ENCODE measurements at regions not wholly inside any gene's neighbourhood (a gene's known extent, or its start where the extent isn't known, plus 50 kb on each side); places are given as distances from the start of the nearest gene placed in this dataset.

DNA sequence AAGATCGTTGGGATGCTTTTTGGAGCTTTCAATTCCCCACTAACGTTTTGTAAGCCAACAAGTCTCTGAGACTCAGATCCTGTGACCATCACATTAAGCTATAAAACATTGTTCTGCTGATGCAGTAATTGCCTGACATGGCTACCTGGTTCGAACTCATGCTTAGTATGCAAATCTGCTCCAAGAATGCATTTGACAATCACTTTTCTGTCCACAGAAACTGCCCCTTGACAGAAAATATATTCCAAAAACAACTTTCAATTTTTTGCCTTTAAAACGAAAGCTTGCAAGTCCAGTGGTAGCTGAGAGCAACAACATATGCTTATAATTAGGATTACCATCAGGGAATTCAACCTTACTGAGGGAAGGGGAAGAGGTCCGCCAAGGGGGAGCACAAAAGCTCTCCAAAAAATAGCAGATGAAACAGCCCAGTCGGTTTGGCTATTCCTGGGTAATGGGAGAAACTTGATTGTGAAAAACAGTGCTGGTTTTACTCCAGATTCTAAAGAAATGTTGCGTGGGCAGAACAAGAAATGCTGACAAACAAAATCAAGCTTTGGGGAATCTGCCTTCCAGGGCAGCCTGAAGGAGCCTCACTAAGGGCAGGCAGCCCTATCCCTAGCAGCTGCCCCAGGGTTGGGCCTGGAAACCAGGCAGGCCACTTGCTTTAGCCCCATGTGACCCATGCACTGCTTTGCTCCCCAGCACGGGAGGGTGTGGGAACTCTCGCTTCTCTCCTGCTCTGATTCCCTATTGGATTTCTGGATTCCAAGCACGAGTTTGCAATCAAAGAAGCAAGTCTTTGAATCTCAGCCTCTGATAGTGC lies 160.7 kb upstream of the LDB2 start:
- TF ChIP-seq EZH2 (IDR thresholded peaks at IDR 0.05; ENCODE audit: borderline replicate concordance, low read depth, low read length, poor library complexity, severe bottlenecking): no peak
- TF ChIP-seq, protein P1, sequence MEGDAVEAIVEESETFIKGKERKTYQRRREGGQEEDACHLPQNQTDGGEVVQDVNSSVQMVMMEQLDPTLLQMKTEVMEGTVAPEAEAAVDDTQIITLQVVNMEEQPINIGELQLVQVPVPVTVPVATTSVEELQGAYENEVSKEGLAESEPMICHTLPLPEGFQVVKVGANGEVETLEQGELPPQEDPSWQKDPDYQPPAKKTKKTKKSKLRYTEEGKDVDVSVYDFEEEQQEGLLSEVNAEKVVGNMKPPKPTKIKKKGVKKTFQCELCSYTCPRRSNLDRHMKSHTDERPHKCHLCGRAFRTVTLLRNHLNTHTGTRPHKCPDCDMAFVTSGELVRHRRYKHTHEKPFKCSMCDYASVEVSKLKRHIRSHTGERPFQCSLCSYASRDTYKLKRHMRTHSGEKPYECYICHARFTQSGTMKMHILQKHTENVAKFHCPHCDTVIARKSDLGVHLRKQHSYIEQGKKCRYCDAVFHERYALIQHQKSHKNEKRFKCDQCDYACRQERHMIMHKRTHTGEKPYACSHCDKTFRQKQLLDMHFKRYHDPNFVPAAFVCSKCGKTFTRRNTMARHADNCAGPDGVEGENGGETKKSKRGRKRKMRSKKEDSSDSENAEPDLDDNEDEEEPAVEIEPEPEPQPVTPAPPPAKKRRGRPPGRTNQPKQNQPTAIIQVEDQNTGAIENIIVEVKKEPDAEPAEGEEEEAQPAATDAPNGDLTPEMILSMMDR (conservative IDR thresholded peaks at IDR 0.05; ENCODE audit: low read depth, low read length): no peak
